H1 (cell line): ENCODE measurements at regions not wholly inside any gene's neighbourhood (a gene's known extent, or its start where the extent isn't known, plus 50 kb on each side); places are given as distances from the start of the nearest gene placed in this dataset.

Source experiments
- CTCF ChIA-PET: fragments of 300-600 bp; sonication (Branson Sonifier 250); formaldehyde crosslinking; loops from one replicate; lab custom pipeline; 2021; ENCODE audit not compliant: partially characterized antibody; lab: Charles Lee
- POLR2A ChIA-PET: fragments of 300-600 bp; sonication (Branson Sonifier 250); formaldehyde crosslinking; loops from one replicate; lab custom pipeline; 2021; ENCODE audit warnings: inconsistent platforms; ENCODE audit not compliant: partially characterized antibody; lab: Charles Lee
- DNase-seq, 2 experiments: peaks; one replicate each; pipeline versions ENCODE4 v3.0.0 to v3.0.0-alpha.2; 2010 to 2022; ENCODE audit warnings: low spot score in 2 of 2, low read depth in 1 of 2, mixed read lengths in 1 of 2
- FAIRE-seq: peaks from 2 replicates; lab custom pipeline; 2011; peaks lifted over from hg19 to GRCh38; lab: Jason Lieb, UNC
- H2AFZ ChIP-seq: 2 replicates; pipeline ENCODE4 v1.8.1; 2012; ENCODE audit warnings: low read length, inconsistent platforms
- H2AK5ac ChIP-seq: 2 replicates; pipeline ENCODE4 v1.6.1; 2013; ENCODE audit warnings: low read depth, low read length
- H2BK120ac ChIP-seq: replicated peaks from 2 replicates; pipeline ENCODE3; 2013; ENCODE audit warnings: low read depth, low read length, inconsistent platforms
- H2BK12ac ChIP-seq: 2 replicates; pipeline ENCODE4 v1.6.1; 2013; ENCODE audit warnings: low read depth, low read length
- H2BK15ac ChIP-seq: 2 replicates; pipeline ENCODE4 v1.6.1; 2013; ENCODE audit warnings: low read length
- H2BK20ac ChIP-seq: 2 replicates; pipeline ENCODE4 v1.6.1; 2013; ENCODE audit warnings: low read length
- H2BK5ac ChIP-seq: 2 replicates; pipeline ENCODE4 v1.6.1; 2013; ENCODE audit warnings: low read depth, low read length
- H3K14ac ChIP-seq: 2 replicates; pipeline ENCODE4 v1.6.1; 2013; ENCODE audit warnings: inconsistent platforms; ENCODE audit not compliant: insufficient read length
- H3K18ac ChIP-seq: 2 replicates; pipeline ENCODE4 v1.6.1; 2013; ENCODE audit warnings: low read length; ENCODE audit errors: extremely low read depth
- H3K23ac ChIP-seq: 2 replicates; pipeline ENCODE4 v1.6.1; 2013; ENCODE audit warnings: inconsistent platforms; ENCODE audit not compliant: insufficient read length
- H3K23me2 ChIP-seq: 2 replicates; pipeline ENCODE4 v1.6.1; 2013; ENCODE audit warnings: low read depth, low read length
- H3K27ac ChIP-seq: 2 replicates; pipeline ENCODE4 v1.6.1; 2011; ENCODE audit warnings: low read depth, low read length, inconsistent platforms
- H3K27me3 ChIP-seq, 4 experiments: replicated peaks in 1 of 4; 1 replicate in 1 of 4; 2 replicates in 3 of 4; pipeline versions ENCODE4 v1.6.1 to v1.8.1; 2011 to 2013; ENCODE audit warnings: low read length in 3 of 4, mild to moderate bottlenecking in 3 of 4, inconsistent platforms in 2 of 4, mixed read lengths in 2 of 4, moderate library complexity in 1 of 4; ENCODE audit not compliant: control insufficient read depth in 3 of 4, insufficient read depth in 3 of 4; ENCODE audit errors: extremely low read depth in 1 of 4
- H3K36me3 ChIP-seq, 4 experiments: 2 replicates each; pipeline versions ENCODE4 v1.6.1 to v1.8.1; 2011 to 2013; ENCODE audit warnings: mild to moderate bottlenecking in 4 of 4, low read length in 3 of 4, moderate library complexity in 2 of 4, control low read depth in 1 of 4, inconsistent platforms in 1 of 4; ENCODE audit not compliant: insufficient read depth in 4 of 4, control insufficient read depth in 2 of 4
- H3K4ac ChIP-seq: replicated peaks from 2 replicates; pipeline ENCODE3; 2013; ENCODE audit warnings: low read length, low read depth, mixed read lengths, inconsistent platforms; ENCODE audit not compliant: insufficient read length
- H3K4me1 ChIP-seq, 4 experiments: replicated peaks in 1 of 4; 1 replicate in 1 of 4; 2 replicates in 3 of 4; pipeline versions ENCODE4 v1.6.1 to v1.8.1; 2011 to 2013; ENCODE audit warnings: low read length in 3 of 4, inconsistent platforms in 2 of 4, mixed read lengths in 1 of 4; ENCODE audit not compliant: insufficient read depth in 4 of 4, control insufficient read depth in 3 of 4
- H3K4me2 ChIP-seq, 2 experiments: 2 replicates each; pipeline versions ENCODE4 v1.6.1 to v1.8.1; 2011 to 2013; ENCODE audit warnings: low read depth in 2 of 2, low read length in 2 of 2, control low read depth in 1 of 2, inconsistent platforms in 1 of 2, mild to moderate bottlenecking in 1 of 2; ENCODE audit not compliant: insufficient read depth in 1 of 2
- H3K4me3 ChIP-seq, 4 experiments: fragments of 200-600, 300-600 bp in 1 of 4; sonication (generic), shearing (Covaris generic), sonication (Bioruptor Twin) in 1 of 4; 2 replicates each; pipeline versions ENCODE4 v1.5.1 to v1.8.1; 2011 to 2016; ENCODE audit warnings: low read length in 4 of 4, low read depth in 3 of 4, control low read depth in 2 of 4, inconsistent platforms in 2 of 4, mild to moderate bottlenecking in 2 of 4, mixed read lengths in 1 of 4, moderate library complexity in 1 of 4; ENCODE audit not compliant: insufficient read depth in 2 of 4; ENCODE audit errors: extremely low read depth in 1 of 4
- H3K56ac ChIP-seq: replicated peaks from 2 replicates; pipeline ENCODE3; 2013; ENCODE audit warnings: low read depth, mild to moderate bottlenecking, mixed read lengths, low read length, inconsistent platforms; ENCODE audit not compliant: insufficient read length
- H3K79me1 ChIP-seq: 2 replicates; pipeline ENCODE4 v1.6.1; 2013; ENCODE audit warnings: low read depth, low read length, control low read depth
- H3K79me2 ChIP-seq, 2 experiments: 2 replicates each; pipeline versions ENCODE4 v1.6.1 to v1.8.1; 2012 to 2013; ENCODE audit warnings: low read length in 2 of 2, mild to moderate bottlenecking in 2 of 2, inconsistent platforms in 1 of 2; ENCODE audit not compliant: insufficient read depth in 2 of 2, control insufficient read depth in 1 of 2
- H3K9ac ChIP-seq, 4 experiments: replicated peaks in 1 of 4; 1 replicate in 1 of 4; 2 replicates in 3 of 4; pipeline versions ENCODE4 v1.6.1 to v1.8.1; 2011 to 2013; ENCODE audit warnings: low read depth in 3 of 4, low read length in 3 of 4, control low read depth in 2 of 4, mild to moderate bottlenecking in 2 of 4, moderate library complexity in 2 of 4, inconsistent platforms in 1 of 4; ENCODE audit errors: extremely low read depth in 1 of 4
- H3K9me3 ChIP-seq, 2 experiments: 2 replicates each; pipeline versions ENCODE4 v1.6.1 to v1.8.1; 2012 to 2013; ENCODE audit warnings: mild to moderate bottlenecking in 2 of 2, moderate library complexity in 2 of 2, control low read depth in 1 of 2, inconsistent platforms in 1 of 2, low read depth in 1 of 2, low read length in 1 of 2, mixed read lengths in 1 of 2; ENCODE audit not compliant: insufficient read depth in 2 of 2
- H4K20me1 ChIP-seq, 2 experiments: replicated peaks in 1 of 2; 2 replicates each; pipeline versions ENCODE3 to v1.8.1; 2011 to 2013; ENCODE audit warnings: inconsistent platforms in 2 of 2, low read length in 2 of 2, mild to moderate bottlenecking in 1 of 2; ENCODE audit not compliant: insufficient read depth in 2 of 2, control insufficient read depth in 1 of 2
- H4K5ac ChIP-seq: 2 replicates; pipeline ENCODE4 v1.6.1; 2013; ENCODE audit warnings: low read length, low read depth, mixed read lengths, inconsistent platforms; ENCODE audit not compliant: insufficient read length
- H4K8ac ChIP-seq: 2 replicates; pipeline ENCODE4 v1.8.0; 2013; ENCODE audit warnings: mild to moderate bottlenecking, moderate library complexity, low read length, inconsistent platforms; ENCODE audit not compliant: insufficient read depth; ENCODE audit errors: extremely low read depth
- H4K91ac ChIP-seq: replicated peaks from 2 replicates; pipeline ENCODE3; 2013; ENCODE audit warnings: low read length, mixed read lengths, inconsistent platforms; ENCODE audit not compliant: insufficient read length
- CHD2 ChIP-seq: IDR thresholded peaks from 2 replicates; pipeline ENCODE4 v1.6.1; 2012; ENCODE audit warnings: low read length, improper control_type of control experiment
- EGR1 ChIP-seq: IDR thresholded peaks from 2 replicates; pipeline ENCODE4 v1.6.1; 2011; ENCODE audit warnings: low read depth, low read length, borderline replicate concordance
- EZH2 ChIP-seq: fragments of 200-600 bp; sonication (generic); IDR thresholded peaks from 2 replicates; pipeline ENCODE4 v1.7.1; 2012; ENCODE audit warnings: low read depth, mild to moderate bottlenecking, moderate library complexity, low read length, inconsistent platforms; ENCODE audit not compliant: severe bottlenecking
- JUN ChIP-seq: IDR thresholded peaks from 2 replicates; pipeline ENCODE4 v1.6.1; 2011; ENCODE audit warnings: low read depth, mild to moderate bottlenecking, improper control_type of control experiment, low read length
- KDM5A ChIP-seq: fragments of 200-600 bp; IDR thresholded peaks from 2 replicates; pipeline ENCODE4 v1.7.1; 2012; ENCODE audit warnings: mild to moderate bottlenecking, low read length, inconsistent platforms, mixed read lengths
- SAP30 ChIP-seq: fragments of 300-600 bp; sonication (generic); IDR thresholded peaks from 2 replicates; pipeline ENCODE4 v1.7.1; 2012; ENCODE audit warnings: low read length, moderate library complexity, mild to moderate bottlenecking, inconsistent platforms; ENCODE audit not compliant: insufficient read depth, insufficient replicate concordance
- SP2 ChIP-seq: IDR thresholded peaks from 2 replicates; pipeline ENCODE4 v1.6.1; 2012; ENCODE audit warnings: mild to moderate bottlenecking, low read length, inconsistent platforms
- TAF1 ChIP-seq: IDR thresholded peaks from 2 replicates; pipeline ENCODE4 v1.6.1; 2011; ENCODE audit warnings: mild to moderate bottlenecking, low read depth, low read length
- WGBS, 2 experiments: shearing (Covaris generic) in 1 of 2; methylation state at CpG; one replicate each; pipeline versions ENCODE4 v1.1.6 to v1.1.7; 2013 to 2015; ENCODE audit warnings: low lambda C conversion rate in 2 of 2, mixed read lengths in 2 of 2, inconsistent platforms in 1 of 2, low coverage in 1 of 2, missing lambda C conversion rate in 1 of 2; ENCODE audit not compliant: insufficient replicate concordance in 2 of 2, insufficient coverage in 1 of 2, insufficient read length in 1 of 2; ENCODE audit errors: extremely low coverage in 1 of 2, missing lambda C conversion rate in 1 of 2; 5-methylcytosine and 5-hydroxymethylcytosine counted together
- TF ChIP-seq, protein P1 (sequence below): IDR thresholded peaks from 2 replicates; pipeline ENCODE4 v1.6.1; 2012; ENCODE audit warnings: inconsistent platforms
- TF ChIP-seq, protein P2 (sequence below): IDR thresholded peaks from 2 replicates; pipeline ENCODE4 v1.6.1; 2012; ENCODE audit warnings: inconsistent platforms

DNA sequence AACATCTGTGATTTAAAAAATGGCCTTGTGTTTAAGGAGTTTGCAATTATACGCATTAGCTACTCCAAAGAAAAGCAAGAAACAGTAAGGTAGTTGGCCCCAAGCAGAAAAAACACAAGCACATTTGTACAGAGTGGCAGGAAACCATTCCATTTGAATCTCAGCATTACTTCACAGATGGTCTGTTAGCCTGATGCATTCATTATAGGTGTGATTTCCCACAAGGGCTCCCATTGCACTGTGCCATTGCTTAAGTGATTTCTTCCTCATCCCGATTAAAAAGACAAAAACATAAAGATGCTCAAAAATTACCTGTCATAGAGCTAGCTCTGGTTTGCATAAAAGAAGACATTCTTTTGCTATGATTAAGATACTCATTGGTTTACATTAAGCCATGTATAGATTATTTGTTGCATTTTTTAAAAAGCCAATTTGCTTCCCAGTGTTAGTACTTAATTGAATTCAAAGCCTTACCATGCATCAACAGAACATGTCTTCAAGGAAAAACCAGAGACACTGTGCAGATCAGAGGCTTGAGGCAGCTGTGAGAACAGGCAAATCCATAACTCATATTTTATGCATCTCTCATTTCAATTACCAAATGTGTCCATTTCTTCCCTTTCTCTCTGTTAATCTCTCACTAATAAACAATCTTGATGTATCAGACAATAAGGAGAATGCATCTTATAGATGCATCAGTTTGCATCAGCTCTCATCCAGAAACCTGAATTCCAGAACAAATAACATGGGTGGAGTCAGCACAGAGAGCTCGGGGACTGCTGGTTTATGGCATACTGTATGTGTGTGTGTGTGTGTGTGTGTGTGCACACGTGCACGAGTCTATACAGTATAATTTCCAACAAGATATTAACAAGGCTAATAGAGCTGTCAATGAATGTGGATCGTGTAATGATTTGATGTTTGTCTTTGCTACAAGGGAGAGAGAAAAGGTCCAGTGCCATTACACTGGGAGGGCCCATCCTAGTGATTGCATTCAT is 558.6 kb upstream of the HS6ST1 start:
- Histone ChIP-seq H2BK15ac (no peak overlapping the region), H3K9me3 (no peaks in the 10 kb centered on the region), H3K9ac (no peak overlapping the region), H2BK120ac (no peak overlapping the region), H3K14ac (no peak overlapping the region), H3K4me3 (no peak overlapping the region), H3K36me3 (no peaks in the 10 kb centered on the region; a peak in 1 of 8 replicates), H3K18ac (no peak overlapping the region), H4K5ac (no peak overlapping the region), H3K4me1 (peaks cover 0 to 16% (median 4%) of the 10 kb centered on the region in 4 experiments; a peak in 6 of 7 replicates), H4K8ac (no peak overlapping the region), H3K56ac (no peak overlapping the region), H2BK5ac (no peak overlapping the region), H2BK20ac (no peak overlapping the region), H3K23me2 (peaks cover 1% of the 10 kb centered on the region; the same call in 1 of the 2 replicates), H2AK5ac (no peak overlapping the region), H2AFZ (no peak overlapping the region), H2BK12ac (no peak overlapping the region), H3K4ac (no peak overlapping the region), H4K91ac (no peak overlapping the region), H3K27me3 (no peaks in the 10 kb centered on the region; a peak in 1 of 7 replicates), H3K27ac (no peak overlapping the region), H3K79me1 (no peaks in the 10 kb centered on the region), H3K79me2 (no peaks in the 10 kb centered on the region), H3K4me2 (no peak overlapping the region), H3K23ac (no peak overlapping the region), H4K20me1 (no peaks in the 10 kb centered on the region)
- WGBS, 2 experiments: 81% methylated on average over 6 of the region's 6 CpGs; no CpG with 5 or more reads in 1 of the 2 experiments
- FAIRE-seq (no peak), DNase-seq (no peak)
- POLR2A ChIA-PET: interaction anchor here (1.2 to 1.4 kb wide), 2 partner anchors 12 kb away, joined by 3 to 4 read pairs; no protein-coding TSS in a partner anchor
- CTCF ChIA-PET: no interaction called here
- TF ChIP-seq SP2 (no peak), SAP30 (no peak), JUN (no peak), KDM5A (no peak), EGR1 (no peak), TAF1 (no peak), EZH2 (no peak), CHD2 (no peak)
- TF ChIP-seq, protein P1, sequence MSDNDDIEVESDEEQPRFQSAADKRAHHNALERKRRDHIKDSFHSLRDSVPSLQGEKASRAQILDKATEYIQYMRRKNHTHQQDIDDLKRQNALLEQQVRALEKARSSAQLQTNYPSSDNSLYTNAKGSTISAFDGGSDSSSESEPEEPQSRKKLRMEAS: no peak
- TF ChIP-seq, protein P2, sequence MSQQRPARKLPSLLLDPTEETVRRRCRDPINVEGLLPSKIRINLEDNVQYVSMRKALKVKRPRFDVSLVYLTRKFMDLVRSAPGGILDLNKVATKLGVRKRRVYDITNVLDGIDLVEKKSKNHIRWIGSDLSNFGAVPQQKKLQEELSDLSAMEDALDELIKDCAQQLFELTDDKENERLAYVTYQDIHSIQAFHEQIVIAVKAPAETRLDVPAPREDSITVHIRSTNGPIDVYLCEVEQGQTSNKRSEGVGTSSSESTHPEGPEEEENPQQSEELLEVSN: no peak
